ENCODE measurements at regions not wholly inside any gene's neighbourhood (a gene's known extent, or its start where the extent isn't known, plus 50 kb on each side); places are given as distances from the start of the nearest gene placed in this dataset.

- no peak overlapping the region for H3K27ac Mint-ChIP-seq
- no peak for ATAC-seq (replicated peaks in 1 of 4)
- no peaks in the 10 kb centered on the region for H3K9me3 ChIP-seq
- ChIA-PET CTCF (interaction anchor here (1.0 to 1.3 kb wide), 2 partner anchors 666 to 674 kb away, joined by 3 read pairs; no protein-coding TSS in a partner anchor), POLR2A (no interaction called here)
- WGBS (ENCODE audit: insufficient coverage), result no CpG with 5 or more reads among the region's 2 CpGs
- peak in 1 of 35 experiments; percentile 6 for DNase-seq
- no peak overlapping the region for H3K27ac ChIP-seq (ENCODE audit: low read length)
- H3K36me3 Mint-ChIP-seq, result no peaks in the 10 kb centered on the region
- no peak overlapping the region for H3K4me3 Mint-ChIP-seq
- no peaks in the 10 kb centered on the region for H3K9me3 Mint-ChIP-seq
- H3K27me3 ChIP-seq (replicated peaks in 1 of 2; ENCODE audit: control insufficient read depth in 2 of 2, extremely low read depth in 1 of 2, insufficient read depth in 2 of 2, low read length in 1 of 2), result no peaks in the 10 kb centered on the region
- H3K4me3 ChIP-seq (ENCODE audit: control insufficient read depth in 1 of 2, extremely low read depth in 1 of 2, low read length in 1 of 2), result no peak overlapping the region
- H3K4me1 ChIP-seq (ENCODE audit: control insufficient read depth in 1 of 2, extremely low read depth in 1 of 2, insufficient read depth in 2 of 2, low read length in 2 of 2), result no peaks in the 10 kb centered on the region
- no peaks in the 10 kb centered on the region for H3K4me1 Mint-ChIP-seq
- peaks cover 0 to 4% of the 10 kb centered on the region in 2 donors for H3K27me3 Mint-ChIP-seq
- no peaks in the 10 kb centered on the region for H3K36me3 ChIP-seq (ENCODE audit: control insufficient read depth in 2 of 2, extremely low read depth in 1 of 2, insufficient read depth in 1 of 2, low read length in 1 of 2)
Observed at GRCh38 chr11:87878373-87878825, 296.8 kb downstream of the RAB38 start.

- Histone ChIP-seq H3K4me1 (ENCODE audit: control insufficient read depth in 1 of 2, extremely low read depth in 1 of 2, insufficient read depth in 2 of 2, low read length in 2 of 2) (no peaks in the 10 kb centered on the region), H3K4me3 (ENCODE audit: control insufficient read depth in 1 of 2, extremely low read depth in 1 of 2, low read length in 1 of 2) (no peak overlapping the region), H3K36me3 (ENCODE audit: control insufficient read depth in 2 of 2, extremely low read depth in 1 of 2, insufficient read depth in 1 of 2, low read length in 1 of 2) (no peaks in the 10 kb centered on the region), H3K27ac (ENCODE audit: low read length) (no peak overlapping the region), H3K9me3 (no peaks in the 10 kb centered on the region), H3K27me3 (replicated peaks in 1 of 2; ENCODE audit: control insufficient read depth in 2 of 2, extremely low read depth in 1 of 2, insufficient read depth in 2 of 2, low read length in 1 of 2) (no peaks in the 10 kb centered on the region)
- CTCF ChIA-PET, result no interaction called here
- H3K36me3 Mint-ChIP-seq, result no peaks in the 10 kb centered on the region
- no peak overlapping the region for H3K4me3 Mint-ChIP-seq
- no CpG with 5 or more reads among the region's 2 CpGs for WGBS (ENCODE audit: insufficient coverage)
- H3K27ac Mint-ChIP-seq, result no peak overlapping the region
- no peak for DNase-seq
- no peak for ATAC-seq (replicated peaks in 1 of 4)
- H3K27me3 Mint-ChIP-seq, result no peaks in the 10 kb centered on the region
- H3K4me1 Mint-ChIP-seq, result no peaks in the 10 kb centered on the region
- no peaks in the 10 kb centered on the region for H3K9me3 Mint-ChIP-seq
- POLR2A ChIA-PET, result no interaction called here
Observed at GRCh38 chr11:87871056-87871455, 304.2 kb downstream of the RAB38 start.

GRCh38 chr11:87870086-87870485 lies 305.2 kb downstream of the RAB38 start:
- H3K4me3 ChIP-seq (ENCODE audit: control insufficient read depth in 1 of 2, extremely low read depth in 1 of 2, low read length in 1 of 2), result no peak overlapping the region
- H3K27ac Mint-ChIP-seq, result no peak overlapping the region
- no peak overlapping the region for H3K27ac ChIP-seq (ENCODE audit: low read length)
- no peaks in the 10 kb centered on the region for H3K9me3 ChIP-seq
- CTCF ChIA-PET, result no interaction called here
- WGBS (ENCODE audit: insufficient coverage), result no CpG with 5 or more reads among the region's 2 CpGs
- DNase-seq, result no peak
- no peaks in the 10 kb centered on the region for H3K27me3 ChIP-seq (replicated peaks in 1 of 2; ENCODE audit: control insufficient read depth in 2 of 2, extremely low read depth in 1 of 2, insufficient read depth in 2 of 2, low read length in 1 of 2)
- POLR2A ChIA-PET, result no interaction called here
- H3K9me3 Mint-ChIP-seq, result no peaks in the 10 kb centered on the region
- no peaks in the 10 kb centered on the region for H3K36me3 Mint-ChIP-seq
- H3K36me3 ChIP-seq (ENCODE audit: control insufficient read depth in 2 of 2, extremely low read depth in 1 of 2, insufficient read depth in 1 of 2, low read length in 1 of 2), result no peaks in the 10 kb centered on the region
- H3K4me1 ChIP-seq (ENCODE audit: control insufficient read depth in 1 of 2, extremely low read depth in 1 of 2, insufficient read depth in 2 of 2, low read length in 2 of 2), result no peaks in the 10 kb centered on the region
- H3K4me3 Mint-ChIP-seq, result no peak overlapping the region
- no peaks in the 10 kb centered on the region for H3K4me1 Mint-ChIP-seq
- no peaks in the 10 kb centered on the region for H3K27me3 Mint-ChIP-seq
- no peak for ATAC-seq (replicated peaks in 1 of 4)

GRCh38 chr11:87866951-87867350 lies 308.3 kb downstream of the RAB38 start:
- H3K4me3 Mint-ChIP-seq, result no peak overlapping the region
- H3K27me3 Mint-ChIP-seq, result no peaks in the 10 kb centered on the region
- no peak overlapping the region for H3K27ac Mint-ChIP-seq
- ATAC-seq (replicated peaks in 1 of 4) (no peak), DNase-seq (no peak)
- no peaks in the 10 kb centered on the region for H3K9me3 Mint-ChIP-seq
- H3K36me3 ChIP-seq (ENCODE audit: control insufficient read depth in 2 of 2, extremely low read depth in 1 of 2, insufficient read depth in 1 of 2, low read length in 1 of 2), result no peaks in the 10 kb centered on the region
- H3K4me3 ChIP-seq (ENCODE audit: control insufficient read depth in 1 of 2, extremely low read depth in 1 of 2, low read length in 1 of 2), result no peak overlapping the region
- ChIA-PET POLR2A (no interaction called here), CTCF (no interaction called here)
- no peak overlapping the region for H3K27ac ChIP-seq (ENCODE audit: low read length)
- H3K4me1 ChIP-seq (ENCODE audit: control insufficient read depth in 1 of 2, extremely low read depth in 1 of 2, insufficient read depth in 2 of 2, low read length in 2 of 2), result no peaks in the 10 kb centered on the region
- H3K36me3 Mint-ChIP-seq, result no peaks in the 10 kb centered on the region
- WGBS (ENCODE audit: insufficient coverage), result no CpG with 5 or more reads among the region's 1 CpG
- no peaks in the 10 kb centered on the region for H3K9me3 ChIP-seq
- H3K4me1 Mint-ChIP-seq, result no peaks in the 10 kb centered on the region
- H3K27me3 ChIP-seq (replicated peaks in 1 of 2; ENCODE audit: control insufficient read depth in 2 of 2, extremely low read depth in 1 of 2, insufficient read depth in 2 of 2, low read length in 1 of 2), result no peaks in the 10 kb centered on the region

- no peak overlapping the region for H3K4me3 Mint-ChIP-seq
- no peak overlapping the region for H3K27ac Mint-ChIP-seq
- ChIA-PET CTCF (no interaction called here), POLR2A (no interaction called here)
- no peak for DNase-seq
- H3K4me3 ChIP-seq (ENCODE audit: control insufficient read depth in 1 of 2, extremely low read depth in 1 of 2, low read length in 1 of 2), result no peak overlapping the region
- no peak overlapping the region for H3K27ac ChIP-seq (ENCODE audit: low read length)
- H3K4me1 Mint-ChIP-seq, result no peaks in the 10 kb centered on the region
- no peaks in the 10 kb centered on the region for H3K36me3 Mint-ChIP-seq
- H3K9me3 Mint-ChIP-seq, result no peaks in the 10 kb centered on the region
- ATAC-seq (replicated peaks in 1 of 4), result no peak
- peaks cover 0 to 2% of the 10 kb centered on the region in 2 experiments for H3K27me3 ChIP-seq (replicated peaks in 1 of 2; ENCODE audit: control insufficient read depth in 2 of 2, extremely low read depth in 1 of 2, insufficient read depth in 2 of 2, low read length in 1 of 2)
- no peaks in the 10 kb centered on the region for H3K27me3 Mint-ChIP-seq
- WGBS (ENCODE audit: insufficient coverage), result no CpG with 5 or more reads among the region's 4 CpGs
- no peaks in the 10 kb centered on the region for H3K36me3 ChIP-seq (ENCODE audit: control insufficient read depth in 2 of 2, extremely low read depth in 1 of 2, insufficient read depth in 1 of 2, low read length in 1 of 2)
- H3K4me1 ChIP-seq (ENCODE audit: control insufficient read depth in 1 of 2, extremely low read depth in 1 of 2, insufficient read depth in 2 of 2, low read length in 2 of 2), result no peaks in the 10 kb centered on the region
- no peaks in the 10 kb centered on the region for H3K9me3 ChIP-seq
Observed at GRCh38 chr11:87861030-87861429, 314.2 kb downstream of the RAB38 start.

DNA sequence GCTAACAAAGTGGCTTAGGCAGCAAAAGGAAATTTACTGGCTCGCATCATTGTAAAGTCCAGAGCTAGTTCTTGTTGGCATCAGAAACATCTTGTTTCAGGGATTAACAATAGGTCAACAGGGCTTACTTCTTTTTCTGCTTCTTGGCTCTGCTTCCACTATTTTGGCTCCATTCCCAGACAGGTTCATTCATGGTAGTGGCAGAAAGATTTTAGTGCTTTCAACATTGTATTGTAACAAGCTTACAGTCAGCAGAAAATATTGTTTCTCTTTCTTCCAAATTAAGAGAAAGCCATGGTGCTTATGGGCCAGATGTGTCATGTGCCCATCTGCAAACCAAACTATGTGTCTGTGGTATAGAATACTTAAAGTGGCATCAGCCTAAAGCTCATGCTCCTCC lies 315.6 kb downstream of the RAB38 start:
- Histone ChIP-seq H3K27me3 (replicated peaks in 1 of 2; ENCODE audit: control insufficient read depth in 2 of 2, extremely low read depth in 1 of 2, insufficient read depth in 2 of 2, low read length in 1 of 2) (peaks cover 0 to 2% of the 10 kb centered on the region in 2 experiments), H3K27ac (ENCODE audit: low read length) (no peak overlapping the region), H3K36me3 (ENCODE audit: control insufficient read depth in 2 of 2, extremely low read depth in 1 of 2, insufficient read depth in 1 of 2, low read length in 1 of 2) (no peaks in the 10 kb centered on the region), H3K9me3 (no peaks in the 10 kb centered on the region), H3K4me3 (ENCODE audit: control insufficient read depth in 1 of 2, extremely low read depth in 1 of 2, low read length in 1 of 2) (no peak overlapping the region), H3K4me1 (ENCODE audit: control insufficient read depth in 1 of 2, extremely low read depth in 1 of 2, insufficient read depth in 2 of 2, low read length in 2 of 2) (no peaks in the 10 kb centered on the region)
- H3K27ac Mint-ChIP-seq, result no peak overlapping the region
- DNase-seq, result no peak
- H3K4me3 Mint-ChIP-seq, result no peak overlapping the region
- ChIA-PET CTCF (no interaction called here), POLR2A (no interaction called here)
- no peaks in the 10 kb centered on the region for H3K4me1 Mint-ChIP-seq
- H3K27me3 Mint-ChIP-seq, result no peaks in the 10 kb centered on the region
- WGBS (ENCODE audit: insufficient coverage), result 90% methylated on average over 1 of the region's 1 CpG
- no peaks in the 10 kb centered on the region for H3K9me3 Mint-ChIP-seq
- no peaks in the 10 kb centered on the region for H3K36me3 Mint-ChIP-seq
- ATAC-seq (replicated peaks in 1 of 4), result no peak

DNA sequence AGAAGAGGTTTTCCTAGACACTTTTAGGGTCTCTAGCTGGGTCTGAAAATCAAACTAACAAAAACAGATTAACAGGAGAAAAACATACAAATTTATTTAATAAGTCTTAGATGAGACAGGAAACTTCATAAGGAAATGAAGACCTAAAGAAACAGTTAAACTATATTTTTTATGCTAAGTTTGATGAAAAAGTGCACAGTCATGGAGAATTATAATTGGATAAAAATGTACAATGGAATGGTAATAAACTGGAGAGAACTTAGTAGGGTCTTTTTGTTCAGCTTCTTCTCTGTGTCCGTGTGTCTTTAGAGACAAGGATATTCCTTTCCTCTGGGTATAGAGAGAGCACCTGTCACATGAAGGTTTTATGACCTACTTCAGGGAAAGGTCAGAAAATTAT lies 323.4 kb downstream of the RAB38 start:
- no peaks in the 10 kb centered on the region for H3K9me3 ChIP-seq
- no peak overlapping the region for H3K4me3 ChIP-seq (ENCODE audit: control insufficient read depth in 1 of 2, extremely low read depth in 1 of 2, low read length in 1 of 2)
- Mint-ChIP-seq H3K36me3 (no peaks in the 10 kb centered on the region), H3K9me3 (peaks cover 0 to 3% (median 0%) of the 10 kb centered on the region in 3 donors), H3K27me3 (no peaks in the 10 kb centered on the region), H3K4me3 (no peak overlapping the region), H3K4me1 (no peaks in the 10 kb centered on the region), H3K27ac (no peak overlapping the region)
- no peaks in the 10 kb centered on the region for H3K27me3 ChIP-seq (replicated peaks in 1 of 2; ENCODE audit: control insufficient read depth in 2 of 2, extremely low read depth in 1 of 2, insufficient read depth in 2 of 2, low read length in 1 of 2)
- ChIA-PET CTCF (no interaction called here), POLR2A (no interaction called here)
- H3K27ac ChIP-seq (ENCODE audit: low read length), result no peak overlapping the region
- no peak for DNase-seq
- 71% methylated on average over 1 of the region's 1 CpG for WGBS (ENCODE audit: insufficient coverage)
- ATAC-seq (replicated peaks in 1 of 4), result no peak
- H3K36me3 ChIP-seq (ENCODE audit: control insufficient read depth in 2 of 2, extremely low read depth in 1 of 2, insufficient read depth in 1 of 2, low read length in 1 of 2), result no peaks in the 10 kb centered on the region
- H3K4me1 ChIP-seq (ENCODE audit: control insufficient read depth in 1 of 2, extremely low read depth in 1 of 2, insufficient read depth in 2 of 2, low read length in 2 of 2), result no peaks in the 10 kb centered on the region

Data from T-cell (primary cell).